HEK293 (cell line): ENCODE measurements at regions not wholly inside any gene's neighbourhood (a gene's known extent, or its start where the extent isn't known, plus 50 kb on each side); places are given as distances from the start of the nearest gene placed in this dataset.

Experiments
- CTCF ChIA-PET: fragments of 350-600 bp; formaldehyde crosslinking; extraction: SDS; loops from one replicate; lab custom pipeline; 2021; ENCODE audit warnings: antibody characterized with exemption; lab: Yijun Ruan, JAX
- POLR2A ChIA-PET: fragments of 300-600 bp; formaldehyde crosslinking; extraction: SDS; loops from one replicate; lab custom pipeline; 2020; ENCODE audit warnings: antibody characterized with exemption, inconsistent platforms; lab: Yijun Ruan, JAX
- H3K27ac ChIP-seq: fragments of 200-500 bp; sonication (Bioruptor generic); 2 replicates; pipeline ENCODE4 v1.5.1; 2014; ENCODE audit warnings: low read depth, low read length, control low read depth, inconsistent platforms; ENCODE audit errors: extremely low read depth
- H3K36me3 ChIP-seq, 2 experiments: fragments of 200-500 bp in 1 of 2; sonication (Bioruptor generic) in 1 of 2; 1 replicate in 1 of 2; 2 replicates in 1 of 2; pipeline ENCODE4 v1.5.1; 2014 to 2017; ENCODE audit warnings: inconsistent platforms in 2 of 2, low read length in 2 of 2; ENCODE audit not compliant: control insufficient read depth in 2 of 2, insufficient read depth in 1 of 2
- H3K4me1 ChIP-seq: fragments of 200-500 bp; sonication (Bioruptor generic); 2 replicates; pipeline ENCODE4 v1.5.1; 2014; ENCODE audit warnings: mild to moderate bottlenecking, low read length, inconsistent platforms; ENCODE audit not compliant: control insufficient read depth, insufficient read depth
- H3K4me3 ChIP-seq: 2 replicates; pipeline ENCODE4 v1.5.1; 2011; ENCODE audit warnings: low read depth, mild to moderate bottlenecking, control low read depth, low read length, moderate library complexity
- H3K9me3 ChIP-seq: fragments of 200-500 bp; sonication (Bioruptor generic); 2 replicates; pipeline ENCODE4 v1.5.1; 2014; ENCODE audit warnings: low read depth, low read length, inconsistent platforms; ENCODE audit not compliant: control insufficient read depth, insufficient read depth
- EGR2 ChIP-seq: fragments of 450-650 bp; formaldehyde crosslinking; IDR thresholded peaks from 2 replicates; pipeline ENCODE4 v1.5.1; 2016; ENCODE audit warnings: low read depth, missing biosample characterization, missing genetic modification characterization
- REST ChIP-seq: fragments of 450-650 bp; formaldehyde crosslinking; IDR thresholded peaks from 2 replicates; pipeline ENCODE4 v1.5.1; 2016; ENCODE audit warnings: missing biosample characterization, missing genetic modification characterization
- WT1 ChIP-seq: fragments of 450-650 bp; formaldehyde crosslinking; IDR thresholded peaks from 2 replicates; pipeline ENCODE4 v1.5.1; 2016; ENCODE audit warnings: missing biosample characterization, missing genetic modification characterization
- ZBTB17 ChIP-seq: fragments of 450-650 bp; formaldehyde crosslinking; IDR thresholded peaks from 2 replicates; pipeline ENCODE4 v1.5.1; 2016; ENCODE audit warnings: missing biosample characterization, missing genetic modification characterization
- ZFHX2 ChIP-seq: fragments of 450-650 bp; formaldehyde crosslinking; conservative IDR thresholded peaks from 2 replicates; pipeline ENCODE4 v1.5.1; 2016; ENCODE audit warnings: missing biosample characterization, missing genetic modification characterization
- ZNF114 ChIP-seq: fragments of 450-650 bp; formaldehyde crosslinking; IDR thresholded peaks from 2 replicates; pipeline ENCODE4 v1.5.0; 2017; ENCODE audit warnings: missing biosample characterization, missing genetic modification characterization
- ZNF211 ChIP-seq: fragments of 450-650 bp; formaldehyde crosslinking; IDR thresholded peaks from 2 replicates; pipeline ENCODE4 v1.5.1; 2016; ENCODE audit warnings: low read depth, missing biosample characterization, missing genetic modification characterization
- ZNF324 ChIP-seq: fragments of 450-650 bp; formaldehyde crosslinking; IDR thresholded peaks from 2 replicates; pipeline ENCODE4 v1.5.1; 2016; ENCODE audit warnings: missing biosample characterization, missing genetic modification characterization
- ZNF354C ChIP-seq: fragments of 450-650 bp; formaldehyde crosslinking; IDR thresholded peaks from 2 replicates; pipeline ENCODE4 v1.5.1; 2016; ENCODE audit warnings: missing biosample characterization, missing genetic modification characterization, low read depth, borderline replicate concordance
- ZNF548 ChIP-seq: fragments of 450-650 bp; formaldehyde crosslinking; IDR thresholded peaks from 2 replicates; pipeline ENCODE4 v1.5.1; 2016; ENCODE audit warnings: missing biosample characterization, missing genetic modification characterization
- ZNF549 ChIP-seq: fragments of 450-650 bp; IDR thresholded peaks from 2 replicates; pipeline ENCODE4 v1.5.1; 2018; ENCODE audit warnings: missing biosample characterization, missing genetic modification characterization, mild to moderate bottlenecking, inconsistent platforms, moderate library complexity
- ZNF555 ChIP-seq: fragments of 450-650 bp; formaldehyde crosslinking; conservative IDR thresholded peaks from 2 replicates; pipeline ENCODE4 v1.5.1; 2017; ENCODE audit warnings: missing biosample characterization, mild to moderate bottlenecking, missing genetic modification characterization, inconsistent platforms
- ZNF580 ChIP-seq: fragments of 450-650 bp; formaldehyde crosslinking; IDR thresholded peaks from 2 replicates; pipeline ENCODE4 v1.5.1; 2016; ENCODE audit warnings: missing biosample characterization, missing genetic modification characterization
- ZNF600 ChIP-seq: fragments of 450-650 bp; formaldehyde crosslinking; IDR thresholded peaks from 2 replicates; pipeline ENCODE4 v1.5.1; 2016; ENCODE audit warnings: missing biosample characterization, missing genetic modification characterization
- ZNF626 ChIP-seq: fragments of 450-650 bp; sonication (Bioruptor Pico); formaldehyde crosslinking; IDR thresholded peaks from 2 replicates; pipeline ENCODE4 v1.5.1; 2018; ENCODE audit warnings: missing biosample characterization, missing genetic modification characterization, inconsistent platforms
- ZNF660 ChIP-seq: fragments of 450-650 bp; IDR thresholded peaks from 2 replicates; pipeline ENCODE4 v1.5.1; 2018; ENCODE audit warnings: missing biosample characterization, mild to moderate bottlenecking, missing genetic modification characterization
- ZNF692 ChIP-seq: fragments of 450-650 bp; formaldehyde crosslinking; IDR thresholded peaks from 2 replicates; pipeline ENCODE4 v1.5.1; 2016; ENCODE audit warnings: missing biosample characterization, missing genetic modification characterization
- ZNF768 ChIP-seq: fragments of 450-650 bp; formaldehyde crosslinking; IDR thresholded peaks from 2 replicates; pipeline ENCODE4 v1.5.1; 2018; ENCODE audit warnings: missing biosample characterization, mild to moderate bottlenecking, missing genetic modification characterization
- ZNF791 ChIP-seq: fragments of 450-650 bp; formaldehyde crosslinking; IDR thresholded peaks from 2 replicates; pipeline ENCODE4 v1.5.1; 2016; ENCODE audit warnings: missing biosample characterization, missing genetic modification characterization

- Histone ChIP-seq H3K36me3 (no peaks in the 10 kb centered on the region), H3K4me1 (no peaks in the 10 kb centered on the region; the same call in 1 of the 2 replicates), H3K4me3 (no peak overlapping the region), H3K9me3 (no peaks in the 10 kb centered on the region), H3K27ac (no peak overlapping the region)
- TF ChIP-seq ZNF114 (tag by site-specific recombination) (no peak), ZNF548 (tag by site-specific recombination) (no peak), ZNF549 (no peak), ZNF768 (tag by site-specific recombination) (no peak), ZNF354C (tag by site-specific recombination) (no peak), ZBTB17 (no peak), ZNF211 (tag by site-specific recombination) (no peak), ZNF692 (no peak), ZNF555 (no peak), ZNF660 (no peak), ZNF324 (tag by site-specific recombination) (no peak), REST (tag by site-specific recombination) (no peak), ZNF626 (tag by site-specific recombination) (no peak), ZNF791 (no peak)
- ChIA-PET CTCF (interaction anchor here (0.6 to 1.2 kb wide), 5 partner anchors 14 to 1167 kb away, joined by 3 to 5 read pairs (median 4); no protein-coding TSS in a partner anchor), POLR2A (interaction anchor here (0.9 kb wide), 1 partner anchor 182 kb away, joined by 3 read pairs; no protein-coding TSS in a partner anchor)
Observed at GRCh38 chr6:33961691-33962090, 157.9 kb upstream of the MLN start.

- Histone ChIP-seq H3K4me1 (no peaks in the 10 kb centered on the region; the same call in 1 of the 2 replicates), H3K27ac (no peak overlapping the region), H3K36me3 (no peaks in the 10 kb centered on the region), H3K9me3 (no peaks in the 10 kb centered on the region), H3K4me3 (no peak overlapping the region)
- ChIA-PET CTCF (interaction anchor here (0.7 to 4.3 kb wide), 9 partner anchors 11 to 193 kb away, joined by 3 to 24 read pairs (median 6); no protein-coding TSS in a partner anchor), POLR2A (interaction anchor here (0.6 kb wide), 1 partner anchor 29 kb away, joined by 3 read pairs; no protein-coding TSS in a partner anchor)
- TF ChIP-seq EGR2 (tag by site-specific recombination) (peak; percentile 75), ZNF600 (tag by site-specific recombination) (peak; percentile 38; the same call in 1 of the 2 replicates), ZFHX2 (tag by site-specific recombination) (peak; percentile 75), WT1 (tag by site-specific recombination) (no peak), ZNF580 (tag by site-specific recombination) (no peak)
Observed at GRCh38 chr6:33960345-33961313, 156.8 kb upstream of the MLN start.
